ENCODE measurements at regions not wholly inside any gene's neighbourhood (a gene's known extent, or its start where the extent isn't known, plus 50 kb on each side); places are given as distances from the start of the nearest gene placed in this dataset.

DNA sequence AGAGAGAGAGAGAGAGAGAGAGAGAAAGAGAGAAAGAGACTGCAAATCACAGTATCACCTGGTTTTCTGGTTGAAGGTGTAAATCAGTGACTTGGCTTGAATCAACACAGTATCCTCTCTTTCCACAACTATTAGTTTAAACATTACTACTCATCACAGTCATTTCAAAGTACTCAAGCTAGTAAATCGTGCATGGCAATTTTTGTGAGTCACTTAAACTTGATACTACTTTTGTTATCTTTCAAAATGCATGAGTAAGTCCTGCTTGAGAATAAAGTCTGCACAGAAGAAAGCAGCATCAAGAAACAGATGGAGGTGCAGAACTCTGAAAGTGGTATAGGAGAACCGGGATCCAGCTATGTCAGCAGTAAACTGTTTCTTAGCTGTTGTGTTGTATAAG is 535.4 kb downstream of the CDH8 start:
- TF ChIP-seq REST (IDR thresholded peaks at IDR 0.05; ENCODE audit: low read depth, low read length) (no peak), CTCF (IDR thresholded peaks at IDR 0.05) (no peak)

All from SK-N-SH (cell line).